NB4 (cell line): ENCODE measurements at regions not wholly inside any gene's neighbourhood (a gene's known extent, or its start where the extent isn't known, plus 50 kb on each side); places are given as distances from the start of the nearest gene placed in this dataset.
"Not testable (repeated sequence)": the region's sequence is repeated elsewhere in the genome, so short reads cannot be mapped to it uniquely, and the experiment has no call there.

Experiments used
- MAX ChIP-seq: IDR thresholded peaks from 2 replicates; pipeline ENCODE4 v1.6.1; 2011; ENCODE audit warnings: low read depth, low read length
- MYC ChIP-seq: IDR thresholded peaks from 2 replicates; pipeline ENCODE4 v1.6.1; 2011; ENCODE audit warnings: low read depth, low read length
- POLR2A ChIP-seq: IDR thresholded peaks from 2 replicates; pipeline ENCODE4 v1.6.1; 2011; ENCODE audit warnings: mild to moderate bottlenecking; ENCODE audit not compliant: insufficient read length; ENCODE audit errors: extremely low read depth
- TF ChIP-seq, protein P1 (sequence below): IDR thresholded peaks from one replicate; pipeline ENCODE4 v1.5.1; 2012; ENCODE audit warnings: low read depth, low read length

DNA sequence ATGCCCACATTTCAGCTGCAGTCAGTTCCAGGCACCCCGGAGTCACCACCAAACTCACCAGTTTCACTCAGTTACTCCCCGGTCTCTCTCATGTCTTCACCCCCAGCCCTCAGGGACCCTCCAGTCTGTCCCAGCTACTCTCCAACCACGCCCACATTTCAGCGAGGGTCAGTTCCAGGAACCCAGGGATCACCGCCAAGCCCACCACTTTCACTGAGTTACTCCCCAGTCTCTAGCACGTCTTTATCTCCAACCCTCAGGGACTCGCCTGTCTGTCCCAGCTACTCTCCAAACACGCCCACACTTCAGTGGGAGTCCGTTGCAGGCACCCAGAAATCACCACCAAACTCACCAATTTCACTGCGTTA is 337.5 kb downstream of the CWH43 start:
- TF ChIP-seq, protein P1, sequence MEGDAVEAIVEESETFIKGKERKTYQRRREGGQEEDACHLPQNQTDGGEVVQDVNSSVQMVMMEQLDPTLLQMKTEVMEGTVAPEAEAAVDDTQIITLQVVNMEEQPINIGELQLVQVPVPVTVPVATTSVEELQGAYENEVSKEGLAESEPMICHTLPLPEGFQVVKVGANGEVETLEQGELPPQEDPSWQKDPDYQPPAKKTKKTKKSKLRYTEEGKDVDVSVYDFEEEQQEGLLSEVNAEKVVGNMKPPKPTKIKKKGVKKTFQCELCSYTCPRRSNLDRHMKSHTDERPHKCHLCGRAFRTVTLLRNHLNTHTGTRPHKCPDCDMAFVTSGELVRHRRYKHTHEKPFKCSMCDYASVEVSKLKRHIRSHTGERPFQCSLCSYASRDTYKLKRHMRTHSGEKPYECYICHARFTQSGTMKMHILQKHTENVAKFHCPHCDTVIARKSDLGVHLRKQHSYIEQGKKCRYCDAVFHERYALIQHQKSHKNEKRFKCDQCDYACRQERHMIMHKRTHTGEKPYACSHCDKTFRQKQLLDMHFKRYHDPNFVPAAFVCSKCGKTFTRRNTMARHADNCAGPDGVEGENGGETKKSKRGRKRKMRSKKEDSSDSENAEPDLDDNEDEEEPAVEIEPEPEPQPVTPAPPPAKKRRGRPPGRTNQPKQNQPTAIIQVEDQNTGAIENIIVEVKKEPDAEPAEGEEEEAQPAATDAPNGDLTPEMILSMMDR, result not testable (repeated sequence)
- not testable (repeated sequence) for TF ChIP-seq POLR2A, MAX, MYC
